ENCODE measurements at regions not wholly inside any gene's neighbourhood (a gene's known extent, or its start where the extent isn't known, plus 50 kb on each side); places are given as distances from the start of the nearest gene placed in this dataset.

DNA sequence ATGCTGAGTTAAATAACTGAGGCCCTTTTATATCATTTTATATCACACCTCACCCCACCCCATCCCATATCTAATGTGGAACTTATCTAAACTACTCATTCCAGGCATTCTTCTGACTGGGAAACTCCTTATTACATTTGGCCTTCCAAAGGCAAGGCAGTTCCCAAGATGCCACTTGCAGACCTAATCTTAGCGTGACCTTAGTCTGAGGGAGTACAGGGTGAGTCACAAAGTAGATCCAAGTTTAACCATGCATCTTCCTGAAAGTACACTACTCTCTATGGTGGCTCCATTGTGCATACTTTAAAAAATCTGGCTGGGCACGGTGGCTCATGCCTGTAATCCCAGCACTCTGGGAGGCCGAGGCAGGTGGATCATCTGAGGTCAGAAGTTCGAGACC is 353.6 kb upstream of the C1orf87 start:
- Histone ChIP-seq H4K5ac (ENCODE audit: insufficient read length, low read depth, low read length) (no peak overlapping the region), H3K4me2 (ENCODE audit: insufficient read depth in 1 of 2, low read depth in 2 of 2, low read length in 2 of 2) (no peak overlapping the region), H2BK15ac (ENCODE audit: low read length) (no peak overlapping the region), H4K91ac (replicated peaks; ENCODE audit: insufficient read length, low read length) (no peak overlapping the region), H3K79me2 (ENCODE audit: control insufficient read depth in 1 of 2, insufficient read depth in 2 of 2, low read length in 2 of 2) (no peaks in the 10 kb centered on the region), H3K36me3 (ENCODE audit: control insufficient read depth in 2 of 4, insufficient read depth in 4 of 4, low read length in 3 of 4) (no peaks in the 10 kb centered on the region), H4K20me1 (replicated peaks in 1 of 2; ENCODE audit: control insufficient read depth in 1 of 2, insufficient read depth in 2 of 2, low read length in 2 of 2) (no peaks in the 10 kb centered on the region), H3K23ac (ENCODE audit: insufficient read length) (no peak overlapping the region), H2BK20ac (ENCODE audit: low read length) (no peak overlapping the region), H3K18ac (ENCODE audit: extremely low read depth, low read length) (no peak overlapping the region), H3K4me1 (replicated peaks in 1 of 4; ENCODE audit: control insufficient read depth in 3 of 4, insufficient read depth in 4 of 4, low read length in 3 of 4) (no peaks in the 10 kb centered on the region), H3K4me3 (ENCODE audit: extremely low read depth in 1 of 4, insufficient read depth in 2 of 4, low read depth in 3 of 4, low read length in 4 of 4) (no peak overlapping the region), H3K27me3 (replicated peaks in 1 of 4; ENCODE audit: control insufficient read depth in 3 of 4, extremely low read depth in 1 of 4, insufficient read depth in 3 of 4, low read length in 3 of 4) (no peaks in the 10 kb centered on the region), H2BK120ac (replicated peaks; ENCODE audit: low read depth, low read length) (no peak overlapping the region), H2AFZ (ENCODE audit: low read length) (no peak overlapping the region), H3K4ac (replicated peaks; ENCODE audit: insufficient read length, low read depth, low read length) (no peak overlapping the region), H3K79me1 (ENCODE audit: low read depth, low read length) (no peaks in the 10 kb centered on the region), H3K9me3 (ENCODE audit: insufficient read depth in 2 of 2, low read depth in 1 of 2, low read length in 1 of 2) (no peaks in the 10 kb centered on the region), H3K14ac (ENCODE audit: insufficient read length) (no peak overlapping the region), H3K9ac (replicated peaks in 1 of 4; ENCODE audit: extremely low read depth in 1 of 4, low read depth in 3 of 4, low read length in 3 of 4) (no peak overlapping the region), H3K56ac (replicated peaks; ENCODE audit: insufficient read length, low read depth, low read length) (no peak overlapping the region), H2AK5ac (ENCODE audit: low read depth, low read length) (no peak overlapping the region), H3K27ac (ENCODE audit: low read depth, low read length) (no peak overlapping the region), H2BK5ac (ENCODE audit: low read depth, low read length) (no peak overlapping the region), H3K23me2 (ENCODE audit: low read depth, low read length) (no peaks in the 10 kb centered on the region), H2BK12ac (ENCODE audit: low read depth, low read length) (no peak overlapping the region), H4K8ac (ENCODE audit: extremely low read depth, insufficient read depth, low read length) (no peak overlapping the region)
- ChIA-PET POLR2A (ENCODE audit: partially characterized antibody) (no interaction called here), CTCF (ENCODE audit: partially characterized antibody) (interaction anchor here (1.6 kb wide), 1 partner anchor 9 kb away, joined by 3 read pairs; no protein-coding TSS in a partner anchor)
- FAIRE-seq (no peak), DNase-seq (ENCODE audit: low read depth in 1 of 2, low spot score in 2 of 2) (no peak)
- TF ChIP-seq, protein P1, sequence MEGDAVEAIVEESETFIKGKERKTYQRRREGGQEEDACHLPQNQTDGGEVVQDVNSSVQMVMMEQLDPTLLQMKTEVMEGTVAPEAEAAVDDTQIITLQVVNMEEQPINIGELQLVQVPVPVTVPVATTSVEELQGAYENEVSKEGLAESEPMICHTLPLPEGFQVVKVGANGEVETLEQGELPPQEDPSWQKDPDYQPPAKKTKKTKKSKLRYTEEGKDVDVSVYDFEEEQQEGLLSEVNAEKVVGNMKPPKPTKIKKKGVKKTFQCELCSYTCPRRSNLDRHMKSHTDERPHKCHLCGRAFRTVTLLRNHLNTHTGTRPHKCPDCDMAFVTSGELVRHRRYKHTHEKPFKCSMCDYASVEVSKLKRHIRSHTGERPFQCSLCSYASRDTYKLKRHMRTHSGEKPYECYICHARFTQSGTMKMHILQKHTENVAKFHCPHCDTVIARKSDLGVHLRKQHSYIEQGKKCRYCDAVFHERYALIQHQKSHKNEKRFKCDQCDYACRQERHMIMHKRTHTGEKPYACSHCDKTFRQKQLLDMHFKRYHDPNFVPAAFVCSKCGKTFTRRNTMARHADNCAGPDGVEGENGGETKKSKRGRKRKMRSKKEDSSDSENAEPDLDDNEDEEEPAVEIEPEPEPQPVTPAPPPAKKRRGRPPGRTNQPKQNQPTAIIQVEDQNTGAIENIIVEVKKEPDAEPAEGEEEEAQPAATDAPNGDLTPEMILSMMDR (IDR thresholded peaks at IDR 0.05; ENCODE audit: control extremely low read depth in 1 of 3, insufficient read depth in 1 of 3, low read depth in 1 of 3, low read length in 3 of 3), result no peak
- no peak for TF ChIP-seq ASH2L (IDR thresholded peaks at IDR 0.05; ENCODE audit: low read length)
- TF ChIP-seq SIN3A (conservative IDR thresholded peaks at IDR 0.05 in 1 of 2, IDR thresholded peaks at IDR 0.05 in 1 of 2; ENCODE audit: low read depth in 1 of 2, low read length in 2 of 2), result no peak
- TF ChIP-seq RFX5 (IDR thresholded peaks at IDR 0.05; ENCODE audit: borderline replicate concordance, low read depth, low read length), result no peak
- no peak for TF ChIP-seq POU5F1 (IDR thresholded peaks at IDR 0.05; ENCODE audit: low read depth, low read length)
- no peak for TF ChIP-seq RBBP5 (IDR thresholded peaks at IDR 0.05; ENCODE audit: borderline replicate concordance, low read depth, low read length)
- no peak for TF ChIP-seq YY1 (IDR thresholded peaks at IDR 0.05; ENCODE audit: low read depth, low read length)
- 92% methylated on average over 4 of the region's 4 CpGs; no CpG with 5 or more reads in 1 of the 2 experiments for WGBS, 2 experiments (ENCODE audit: extremely low coverage in 1 of 2, insufficient coverage in 1 of 2, insufficient read length in 1 of 2, insufficient replicate concordance in 2 of 2, low coverage in 1 of 2, low lambda C conversion rate in 2 of 2, missing lambda C conversion rate in 1 of 2)
